ENCODE measurements at regions not wholly inside any gene's neighbourhood (a gene's known extent, or its start where the extent isn't known, plus 50 kb on each side); places are given as distances from the start of the nearest gene placed in this dataset.

- no peak overlapping the region for H3K27ac ChIP-seq
Measured at GRCh38 chr6:105831311-105832097, 254.6 kb upstream of the PRDM1 start.

GRCh38 chr6:105825210-105825609 lies 260.9 kb upstream of the PRDM1 start:
- no peak overlapping the region for H3K27ac ChIP-seq
- no peak for DNase-seq (ENCODE audit: low read depth, low spot score)

More at GRCh38 chr6:105831311-105832097, 254.6 kb upstream of the PRDM1 start:
- DNase-seq (ENCODE audit: low read depth, low spot score): no peak

- no peak for DNase-seq (ENCODE audit: low read depth, low spot score)
- no peak overlapping the region for H3K27ac ChIP-seq
Measured at GRCh38 chr6:105824732-105825131, 261.4 kb upstream of the PRDM1 start.

- H3K27ac ChIP-seq: no peak overlapping the region
- no peak for DNase-seq (ENCODE audit: low read depth, low spot score)
Measured at GRCh38 chr6:105821777-105822176, 264.4 kb upstream of the PRDM1 start.

- no peak overlapping the region for H3K27ac ChIP-seq
- DNase-seq (ENCODE audit: low read depth, low spot score): no peak
Measured at GRCh38 chr6:105821027-105821426, 265.1 kb upstream of the PRDM1 start.

GRCh38 chr6:105819745-105820144 lies 266.4 kb upstream of the PRDM1 start:
- DNase-seq (ENCODE audit: low read depth, low spot score): no peak
- no peak overlapping the region for H3K27ac ChIP-seq

- no peak overlapping the region for H3K27ac ChIP-seq
- DNase-seq (ENCODE audit: low read depth, low spot score): no peak
Measured at GRCh38 chr6:105818505-105818904, 267.6 kb upstream of the PRDM1 start.

GRCh38 chr6:105817961-105818360 lies 268.2 kb upstream of the PRDM1 start:
- no peak for DNase-seq (ENCODE audit: low read depth, low spot score)
- H3K27ac ChIP-seq: no peak overlapping the region

- DNase-seq (ENCODE audit: low read depth, low spot score): no peak
- no peak overlapping the region for H3K27ac ChIP-seq
Measured at GRCh38 chr6:105817370-105817769, 268.8 kb upstream of the PRDM1 start.

- DNase-seq (ENCODE audit: low read depth, low spot score): no peak
- H3K27ac ChIP-seq: no peak overlapping the region
Measured at GRCh38 chr6:105816847-105817246, 269.3 kb upstream of the PRDM1 start.

GRCh38 chr6:105815661-105816555 lies 270.2 kb upstream of the PRDM1 start:
- H3K27ac ChIP-seq: no peak overlapping the region
- DNase-seq (ENCODE audit: low read depth, low spot score): no peak

GRCh38 chr6:105814745-105815536 lies 271.2 kb upstream of the PRDM1 start:
- H3K27ac ChIP-seq: no peak overlapping the region
- DNase-seq (ENCODE audit: low read depth, low spot score): no peak

- no peak for DNase-seq (ENCODE audit: low read depth, low spot score)
- H3K27ac ChIP-seq: peak overlapping the region; percentile 78
Measured at GRCh38 chr6:105810922-105811482, 275.1 kb upstream of the PRDM1 start.

- H3K27ac ChIP-seq: peak overlapping the region; percentile 78
- peak; percentile 51 for DNase-seq (ENCODE audit: low read depth, low spot score)
Measured at GRCh38 chr6:105810105-105810921, 275.8 kb upstream of the PRDM1 start.

GRCh38 chr6:105808571-105808970 lies 277.6 kb upstream of the PRDM1 start:
- no peak for DNase-seq (ENCODE audit: low read depth, low spot score)
- H3K27ac ChIP-seq: no peak overlapping the region

GRCh38 chr6:105807905-105808304 lies 278.2 kb upstream of the PRDM1 start:
- DNase-seq (ENCODE audit: low read depth, low spot score): no peak
- no peak overlapping the region for H3K27ac ChIP-seq

GRCh38 chr6:105806486-105806920 lies 279.6 kb upstream of the PRDM1 start:
- H3K27ac ChIP-seq: no peak overlapping the region
- no peak for DNase-seq (ENCODE audit: low read depth, low spot score)

- H3K27ac ChIP-seq: no peak overlapping the region
- DNase-seq (ENCODE audit: low read depth, low spot score): no peak
Measured at GRCh38 chr6:105805501-105806023, 280.6 kb upstream of the PRDM1 start.

- H3K27ac ChIP-seq: peak overlapping the region; percentile 75
- peak; percentile 72 for DNase-seq (ENCODE audit: low read depth, low spot score)
Measured at GRCh38 chr6:105804424-105804823, 281.7 kb upstream of the PRDM1 start.

Measured in epithelial cell of prostate (primary cell).